Stimulated activated CD4-positive, alpha-beta T cell treated with anti-CD3 and anti-CD28 coated beads, Interleukin-4, amount 100 ng/mL, for 48 hours (primary cell): ENCODE measurements at regions not wholly inside any gene's neighbourhood (a gene's known extent, or its start where the extent isn't known, plus 50 kb on each side); places are given as distances from the start of the nearest gene placed in this dataset.

Experiments
- DNase-seq, 2 donors: peaks; one replicate each; pipeline ENCODE4 v3.0.0-alpha.2; 2020; ENCODE audit warnings: low read depth in 2 of 2

DNA sequence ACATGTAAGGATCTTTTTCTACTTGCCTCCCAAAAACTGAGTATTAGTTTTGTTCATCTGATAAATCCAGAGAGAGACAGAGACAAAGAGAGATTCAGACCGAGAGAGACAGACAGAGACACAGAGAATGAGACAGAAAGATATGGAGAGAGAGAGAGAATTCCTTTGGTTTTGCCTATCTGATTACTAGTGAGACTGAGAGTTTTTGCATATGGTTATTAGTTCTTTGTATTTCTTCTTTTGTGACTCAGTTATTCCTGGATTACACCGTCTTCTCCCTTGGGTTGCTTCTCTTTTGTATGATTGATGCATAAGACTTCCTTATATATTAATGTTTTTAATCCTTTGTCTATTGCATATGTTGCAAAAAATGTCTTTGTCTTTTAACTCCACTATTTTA, 91.2 kb upstream of the SPATA31C2 start:
- DNase-seq: no peak

DNA sequence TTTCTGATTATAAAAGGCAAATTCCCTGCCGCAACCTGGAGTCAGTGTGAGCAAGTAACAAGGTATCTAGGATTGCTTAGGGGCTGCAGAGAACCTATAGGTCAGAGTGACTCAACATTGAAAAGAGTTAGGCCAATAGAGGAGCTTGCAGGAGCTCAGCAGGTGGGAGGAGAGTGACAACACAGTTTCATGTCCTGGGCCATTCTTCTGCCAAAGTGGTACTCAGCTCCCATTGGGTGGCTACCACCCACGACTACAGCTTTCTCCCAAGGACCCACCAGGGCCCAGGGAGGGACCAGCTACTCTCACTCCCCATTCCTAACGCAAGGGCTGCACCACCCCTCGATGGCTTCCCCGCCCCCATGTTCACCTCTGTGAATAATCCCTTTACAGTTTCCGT, 86.7 kb upstream of the SPATA31C2 start:
- no peak for DNase-seq

DNA sequence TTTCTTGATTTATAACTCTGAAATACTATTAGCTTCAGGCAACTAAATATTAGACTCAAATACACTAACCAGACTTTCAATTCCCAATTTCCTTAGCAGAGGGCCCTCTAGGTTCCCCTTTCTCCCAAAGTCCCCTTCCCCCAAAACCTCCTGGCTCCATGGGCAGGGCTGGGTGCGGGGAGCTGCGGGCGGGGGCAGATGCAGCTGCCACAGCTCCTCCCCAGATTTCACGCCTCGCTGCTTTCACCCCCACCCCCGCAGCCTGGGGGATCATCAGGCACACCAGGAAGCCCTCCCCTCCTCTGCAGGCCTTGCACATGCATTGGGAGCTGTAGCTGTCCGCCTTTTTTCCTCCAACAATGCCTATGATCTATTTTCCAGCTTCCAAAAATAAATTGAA, 82.8 kb upstream of the SPATA31C2 start:
- DNase-seq: no peak

DNA sequence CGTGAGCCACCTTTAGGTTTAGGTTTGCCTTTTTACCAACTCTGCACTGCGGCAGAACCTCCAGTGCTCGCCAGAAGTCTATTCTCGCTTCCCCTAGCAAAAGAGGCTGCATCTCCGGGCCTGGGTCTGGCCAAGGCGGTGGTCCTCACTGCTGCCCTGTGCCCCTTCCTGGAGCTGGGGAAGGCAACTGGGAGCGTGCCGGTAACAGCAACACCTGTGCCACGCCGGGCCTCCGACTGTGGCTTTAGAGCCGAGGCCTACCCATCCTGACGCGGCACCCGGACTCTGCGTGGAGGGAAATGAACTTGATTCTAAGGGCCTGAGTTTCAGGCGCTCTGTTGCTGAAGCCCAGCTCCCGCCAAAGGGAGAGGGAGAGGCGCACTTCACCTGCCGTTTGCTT, 82.4 kb upstream of the SPATA31C2 start:
- DNase-seq: no peak

DNA sequence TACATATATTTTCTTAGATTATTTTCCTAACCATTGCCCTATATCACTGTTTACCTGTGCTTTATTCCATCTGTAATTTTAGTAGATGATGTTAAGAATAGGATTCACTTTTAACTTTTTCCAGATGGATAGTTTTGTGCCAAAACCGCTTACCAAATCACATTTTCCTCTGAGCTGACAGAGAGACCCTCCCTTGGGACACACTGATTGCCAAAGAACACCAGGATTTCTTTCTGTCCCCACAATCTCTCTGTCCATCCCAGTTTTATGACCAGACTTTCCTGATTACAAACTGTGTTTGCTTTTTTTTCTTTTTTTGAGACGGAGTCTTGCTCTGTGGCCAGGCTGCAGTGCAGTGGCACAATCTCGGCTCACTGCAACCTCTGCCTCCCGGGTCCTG, 81.3 kb upstream of the SPATA31C2 start:
- no peak for DNase-seq

DNA sequence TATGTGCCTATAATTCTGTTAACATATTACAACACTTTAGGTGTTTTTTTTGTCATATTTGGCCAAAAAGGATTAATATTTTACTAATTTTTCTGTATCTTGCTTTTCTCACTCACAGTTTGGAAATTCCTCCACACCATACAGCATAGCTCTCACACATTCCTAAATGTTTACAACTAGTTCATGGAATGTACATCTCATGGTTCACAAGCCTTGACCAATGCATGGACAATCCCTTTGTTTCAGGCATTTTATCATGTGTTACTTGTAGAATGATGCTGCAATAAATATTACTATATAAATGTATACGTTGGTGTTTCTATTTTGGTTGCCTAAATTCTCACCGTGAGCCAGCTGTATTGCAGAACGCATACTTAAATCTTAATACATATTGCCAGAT, 80.5 kb upstream of the SPATA31C2 start:
- no peak for DNase-seq

DNA sequence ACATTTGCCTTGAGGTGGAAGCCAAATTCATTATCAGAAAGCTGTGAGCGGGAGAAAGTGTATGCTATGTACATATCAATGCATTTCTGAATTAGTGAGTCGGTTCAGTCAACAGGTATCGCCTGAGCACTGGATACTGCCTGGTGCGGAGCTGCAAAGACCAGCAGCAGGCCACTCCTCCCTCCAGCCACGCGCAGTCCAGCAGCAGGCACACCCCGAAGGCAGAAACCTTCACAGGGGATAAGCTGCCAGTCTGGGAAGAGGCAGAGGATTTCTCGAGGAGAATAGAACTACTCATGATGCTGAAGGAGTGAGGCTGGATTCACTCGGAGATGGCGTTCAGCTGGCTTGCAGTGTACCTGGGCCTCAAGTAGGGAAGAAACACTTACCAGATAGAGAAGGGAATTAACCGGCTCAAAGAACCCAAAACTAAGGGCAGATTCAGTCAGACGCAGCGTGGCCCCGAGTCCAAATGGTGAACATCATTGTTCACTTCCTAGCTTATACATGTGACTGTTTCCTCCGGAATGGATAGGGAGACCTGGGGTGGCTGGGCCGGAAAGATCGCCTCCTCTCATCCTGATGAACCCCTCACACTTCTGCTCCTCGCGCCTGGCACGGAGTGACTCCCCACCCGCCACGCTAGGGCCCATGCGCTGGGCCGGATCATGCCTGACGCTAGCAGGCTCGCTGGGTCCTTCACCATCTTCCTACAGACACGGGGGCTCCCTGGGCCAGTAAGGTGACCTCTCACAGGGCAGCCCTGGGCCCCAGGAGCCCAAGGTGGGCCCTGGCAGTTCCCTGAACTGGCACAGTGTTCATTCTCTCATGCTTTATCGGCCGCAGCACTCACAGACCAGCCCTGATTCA, 78.1 kb upstream of the SPATA31C2 start:
- no peak for DNase-seq

DNA sequence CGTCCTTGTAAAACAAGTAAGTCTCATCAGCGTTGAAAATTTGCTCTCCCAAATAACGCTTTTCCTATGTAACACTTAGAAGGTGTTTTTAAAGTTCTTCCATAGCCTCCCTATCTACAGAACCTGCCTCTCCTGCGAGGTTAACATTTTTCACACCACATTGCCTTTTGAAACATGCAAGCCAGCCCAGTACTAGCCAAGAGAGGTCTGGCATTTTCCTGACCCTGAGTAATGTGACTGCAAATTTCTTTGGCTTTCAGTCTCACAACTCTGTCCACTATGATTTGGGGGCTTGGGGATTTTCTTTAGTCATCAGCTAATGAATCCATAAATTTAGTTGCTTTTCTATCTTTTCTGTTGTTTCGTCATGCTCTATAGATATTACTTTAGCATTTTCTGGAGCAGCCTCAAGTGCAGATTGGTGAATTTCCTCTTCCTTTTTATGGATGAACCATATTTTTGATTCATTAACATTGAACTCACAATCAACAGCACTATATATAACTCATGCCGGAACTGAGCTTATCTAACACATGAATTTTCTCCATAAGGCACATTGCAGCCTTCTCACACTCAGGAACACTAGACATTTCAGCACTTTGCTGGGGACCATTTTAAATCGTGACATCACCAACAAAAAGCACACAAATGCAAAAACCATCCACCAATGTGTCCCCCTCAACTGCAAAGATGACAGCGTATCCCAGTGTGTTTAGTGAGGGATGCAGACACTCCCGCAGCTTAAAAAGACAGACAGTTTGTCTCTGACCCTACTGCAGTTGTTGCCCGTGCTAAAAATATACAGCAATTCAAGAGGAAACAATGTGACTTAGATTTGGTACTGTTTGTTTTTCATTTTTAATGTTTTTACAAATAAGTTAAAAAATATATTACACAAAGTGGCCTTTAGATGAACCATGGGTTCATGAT, 77.2 kb upstream of the SPATA31C2 start:
- no peak for DNase-seq

DNA sequence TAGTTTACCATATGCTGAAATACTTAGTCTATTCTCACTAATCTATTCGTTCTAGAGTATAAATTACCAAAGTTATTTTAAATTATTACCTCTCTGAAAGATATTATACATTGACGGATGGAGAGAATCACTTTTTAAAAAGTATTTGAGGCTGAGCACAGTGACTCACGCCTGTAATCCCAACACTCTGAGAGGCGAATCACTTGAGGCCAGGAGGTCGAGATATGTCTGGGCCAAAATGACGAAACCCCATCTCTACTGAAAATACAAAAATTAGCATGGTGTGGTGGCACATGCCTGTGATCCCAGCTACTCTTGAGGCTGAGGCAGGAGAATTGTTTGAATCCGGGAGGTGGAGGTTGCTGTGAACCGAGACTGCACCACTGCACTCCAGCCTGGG, 64.0 kb upstream of the SPATA31C2 start:
- no peak for DNase-seq

DNA sequence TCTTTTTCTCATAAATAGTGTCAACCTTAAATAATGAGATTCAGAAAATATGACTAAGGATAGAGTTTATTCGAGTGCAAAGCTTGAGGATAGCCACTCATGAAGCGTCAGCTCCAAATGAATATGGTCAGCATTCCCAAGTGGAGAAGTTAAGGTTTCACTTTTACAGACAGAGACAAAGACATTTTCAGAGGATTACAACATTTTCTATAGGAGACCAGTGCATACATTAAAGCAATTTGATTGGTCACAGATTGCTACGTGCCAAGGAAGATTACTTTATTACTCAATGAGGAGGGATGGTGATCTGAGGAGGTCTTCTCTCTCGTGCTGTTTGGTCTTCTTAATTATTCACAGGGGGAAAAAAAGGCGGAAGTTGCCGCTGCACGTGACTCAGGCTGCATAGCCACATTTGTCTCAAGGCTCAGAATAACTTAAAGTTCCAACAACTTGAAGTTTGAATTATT, 60.1 kb upstream of the SPATA31C2 start:
- DNase-seq: no peak

DNA sequence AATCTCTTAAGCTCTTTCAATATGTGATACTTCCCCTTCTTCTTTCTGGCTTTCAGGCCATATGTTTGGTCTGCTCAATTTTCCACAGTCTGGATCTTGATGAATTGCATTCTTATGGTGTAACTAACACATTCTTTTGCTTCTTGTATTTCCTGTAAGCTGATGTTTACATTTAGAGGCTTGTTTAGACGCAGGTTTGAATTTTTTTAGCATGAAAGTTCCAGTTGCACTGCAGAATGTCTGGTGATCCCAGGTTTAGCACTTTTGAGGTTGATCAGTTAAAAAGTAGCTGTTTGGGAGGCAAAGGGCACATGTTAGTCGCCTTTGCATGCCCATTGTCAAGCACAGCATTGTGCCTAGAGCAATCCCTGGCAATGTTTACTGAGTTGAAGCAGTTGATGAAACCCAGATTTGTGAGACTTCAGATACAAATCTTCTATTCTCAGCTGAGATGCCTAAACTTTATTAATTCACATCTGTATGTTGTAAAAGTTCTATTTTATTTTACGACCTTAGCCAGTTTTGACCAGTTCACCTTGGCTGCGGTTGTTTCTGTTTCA, 59.6 kb upstream of the SPATA31C2 start:
- DNase-seq: no peak

DNA sequence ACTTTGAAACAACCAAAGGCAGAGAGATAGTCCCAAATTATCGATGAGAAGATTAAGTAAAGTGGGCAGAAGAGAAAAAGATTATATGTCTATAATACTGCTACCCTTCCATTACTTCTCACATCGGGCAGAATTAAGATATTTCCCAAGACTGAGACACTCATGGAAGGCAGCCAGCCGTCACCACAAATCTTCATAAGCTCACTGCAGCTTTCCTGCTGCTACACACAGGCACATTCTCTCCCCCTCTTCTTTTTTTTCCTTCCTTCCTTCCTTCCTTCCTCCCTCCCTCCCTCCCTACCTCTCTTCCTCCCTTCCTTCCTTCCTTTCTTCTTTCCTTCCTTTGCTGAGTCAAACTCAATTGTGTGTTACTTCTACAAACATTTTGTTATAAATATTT, 58.7 kb upstream of the SPATA31C2 start:
- no peak for DNase-seq

DNA sequence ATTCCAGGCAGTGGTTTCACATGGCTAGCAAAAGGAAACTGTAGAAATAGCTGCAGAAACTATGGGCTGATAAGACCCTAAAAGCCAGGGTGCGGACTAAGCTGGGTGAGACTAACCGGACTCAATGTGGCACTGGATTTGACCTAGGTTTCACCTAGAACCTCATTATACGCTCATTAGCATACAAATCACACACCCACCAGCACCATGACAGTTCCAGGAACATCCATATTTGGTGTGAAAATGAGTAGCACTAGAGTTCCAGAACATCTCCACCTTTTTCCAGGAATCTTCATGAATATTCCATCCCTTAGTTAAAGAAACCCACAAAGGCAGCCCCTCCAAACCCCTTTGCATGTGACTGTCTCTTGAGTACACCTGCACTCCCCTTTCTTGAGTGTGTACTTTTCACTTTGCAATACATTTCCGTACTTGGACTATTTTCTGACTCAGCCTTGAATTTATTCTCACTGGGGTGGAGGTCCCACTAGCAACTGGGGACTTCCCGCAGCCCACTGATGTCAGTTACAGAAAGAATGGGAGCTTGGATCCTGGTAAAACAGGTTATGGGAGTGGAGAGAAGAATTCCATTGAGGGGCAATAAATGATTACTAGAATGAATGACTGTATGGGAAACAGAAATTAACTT, 58.0 kb upstream of the SPATA31C2 start:
- DNase-seq: no peak

DNA sequence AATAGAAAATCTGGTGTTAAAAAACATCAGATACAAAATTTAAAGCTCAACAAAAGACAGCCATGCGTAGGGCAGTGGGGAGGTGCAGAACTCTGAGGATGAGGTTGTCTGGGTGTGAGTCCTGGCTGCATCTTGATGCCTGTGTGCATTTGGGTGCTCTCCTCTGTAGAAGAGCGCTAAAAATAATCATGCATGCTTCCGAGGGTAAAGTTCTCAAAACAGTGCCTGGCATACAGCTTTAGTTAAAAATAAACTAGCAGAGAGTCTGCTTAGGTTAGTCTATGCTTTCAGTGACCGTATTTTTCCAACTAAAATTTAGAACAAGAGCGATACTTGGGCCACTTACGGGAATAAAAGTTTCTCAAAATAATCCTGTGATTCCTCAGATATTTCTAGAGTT, 55.5 kb upstream of the SPATA31C2 start:
- DNase-seq: no peak

DNA sequence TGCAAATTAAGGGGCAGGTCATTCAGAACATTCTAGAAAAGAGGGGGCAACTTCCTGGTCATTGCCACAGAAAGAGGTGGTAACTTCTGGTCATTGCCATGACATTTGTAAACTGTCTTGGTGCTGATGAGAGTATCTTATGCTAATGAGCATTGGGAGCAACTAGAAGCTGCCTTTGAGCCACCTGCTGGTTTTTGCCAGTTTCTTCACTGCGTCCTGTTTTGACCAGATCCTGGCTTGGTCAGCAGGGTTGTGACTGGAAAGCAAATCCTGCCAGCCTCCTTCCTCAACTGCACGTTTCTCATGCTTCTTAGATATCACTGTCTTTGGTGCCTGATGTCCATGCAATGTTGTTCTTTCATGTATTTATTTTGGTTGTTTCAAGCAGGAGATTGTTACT, 53.2 kb upstream of the SPATA31C2 start:
- DNase-seq: no peak

DNA sequence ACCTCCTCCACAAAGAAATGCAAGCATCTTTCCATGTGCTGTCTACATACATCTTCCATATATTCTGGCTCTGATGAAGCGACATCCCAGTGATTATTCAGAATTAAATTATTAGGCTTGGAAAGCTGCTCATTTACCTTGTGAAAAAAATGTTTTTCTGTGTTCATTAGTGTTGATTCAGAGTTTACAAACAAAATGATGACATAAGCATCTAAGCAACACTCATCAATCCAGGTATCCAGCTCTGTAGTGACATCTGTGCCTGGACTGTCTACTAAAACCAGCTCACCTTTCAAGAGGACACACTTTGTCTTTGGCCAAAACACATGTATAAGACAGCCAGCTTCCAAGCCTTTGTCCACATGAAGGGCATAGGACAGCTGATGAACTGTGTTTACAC, 51.1 kb upstream of the SPATA31C2 start:
- DNase-seq: no peak
